CD4-positive, alpha-beta T cell treated with Interleukin-2 at 100 ng/mL for 4 hours (primary cell): ENCODE measurements at regions not wholly inside any gene's neighbourhood (a gene's known extent, or its start where the extent isn't known, plus 50 kb on each side); places are given as distances from the start of the nearest gene placed in this dataset.
"Not testable (repeated sequence)": the region's sequence is repeated elsewhere in the genome, so short reads cannot be mapped to it uniquely, and the experiment has no call there.

ENCODE experiments used
- DNase-seq: peaks from one replicate; pipeline ENCODE4 v3.0.0-alpha.2; 2020; ENCODE audit warnings: low spot score

GRCh38 chr18:33854086-33854826, 276.2 kb downstream of the ASXL3 start:
- DNase-seq, result no peak

DNA sequence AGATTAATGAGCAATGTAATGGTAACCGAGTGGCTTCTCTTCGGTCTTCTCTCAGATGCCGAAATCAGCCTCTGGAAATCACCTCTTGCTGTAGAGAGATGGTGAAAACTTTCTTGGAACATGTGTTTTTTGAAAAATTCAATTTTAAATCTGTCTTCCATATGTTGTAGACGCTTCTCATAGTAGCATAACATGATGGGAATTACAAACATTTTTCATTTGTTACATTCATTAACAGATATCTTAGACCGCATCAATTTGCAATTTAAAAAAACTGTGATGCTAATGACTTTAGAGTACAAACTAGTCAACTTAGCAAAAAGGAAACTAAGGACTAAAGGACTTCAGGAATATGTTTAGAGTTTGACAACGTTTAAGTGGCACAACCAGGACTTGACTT, 275.2 kb downstream of the ASXL3 start:
- DNase-seq, result no peak

GRCh38 chr18:33851546-33852078, 273.6 kb downstream of the ASXL3 start:
- DNase-seq, result no peak

GRCh38 chr18:33849731-33850130, 271.7 kb downstream of the ASXL3 start:
- DNase-seq, result no peak

GRCh38 chr18:33844232-33844631, 266.2 kb downstream of the ASXL3 start:
- DNase-seq, result no peak

DNA sequence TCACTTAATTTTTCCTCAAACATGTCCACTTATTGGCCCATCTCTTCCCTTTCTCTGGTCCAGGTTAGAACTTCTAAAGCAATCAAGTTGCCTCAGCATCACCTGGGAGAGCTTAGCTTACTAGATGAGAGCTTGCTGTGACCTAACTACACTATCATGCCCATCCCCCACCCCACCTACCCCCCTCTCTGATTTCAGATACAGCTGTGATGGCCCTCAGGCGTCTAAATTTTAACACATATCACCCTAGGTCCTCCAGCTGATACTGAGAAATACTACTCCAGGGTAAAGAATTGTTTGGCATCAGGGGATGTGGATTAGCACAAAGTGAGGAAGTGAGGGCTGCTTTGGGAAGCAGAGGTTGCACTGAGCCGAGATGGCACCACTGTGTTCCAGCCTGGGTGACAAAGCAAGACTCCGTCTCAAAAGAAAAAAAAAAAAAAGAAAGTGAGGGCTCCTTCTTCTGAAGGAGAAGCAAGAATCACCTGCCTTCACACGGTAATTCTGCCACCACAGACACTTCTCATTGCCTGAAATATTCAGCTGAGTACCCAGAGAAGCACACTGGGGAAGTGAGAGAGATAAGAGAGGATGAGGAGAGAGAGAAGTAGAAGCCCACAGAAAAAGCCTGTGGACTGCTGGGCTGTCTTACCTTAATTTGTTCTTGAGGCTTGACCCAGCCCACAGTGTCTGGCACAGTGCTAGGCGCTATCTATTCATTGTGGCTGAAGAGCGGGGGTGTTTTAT, 263.4 kb downstream of the ASXL3 start:
- DNase-seq, result no peak

DNA sequence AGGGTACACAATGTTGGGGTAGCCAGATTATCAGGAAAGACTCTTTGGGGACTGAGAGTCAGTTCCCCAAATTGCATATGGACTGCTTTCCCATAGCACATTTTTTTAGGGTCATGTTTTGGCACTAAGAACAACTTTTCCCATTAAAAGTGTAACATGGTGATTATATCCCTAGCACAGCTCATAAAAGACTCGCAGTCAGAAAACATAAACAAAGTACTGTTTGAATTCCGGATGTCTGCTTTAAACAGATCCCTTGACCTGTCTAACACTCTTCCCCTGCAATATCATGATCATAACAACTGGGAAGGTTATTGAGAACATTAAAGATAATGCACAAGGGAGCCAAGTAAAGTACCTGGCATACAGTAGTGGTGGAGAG, 262.2 kb downstream of the ASXL3 start:
- DNase-seq, result no peak

DNA sequence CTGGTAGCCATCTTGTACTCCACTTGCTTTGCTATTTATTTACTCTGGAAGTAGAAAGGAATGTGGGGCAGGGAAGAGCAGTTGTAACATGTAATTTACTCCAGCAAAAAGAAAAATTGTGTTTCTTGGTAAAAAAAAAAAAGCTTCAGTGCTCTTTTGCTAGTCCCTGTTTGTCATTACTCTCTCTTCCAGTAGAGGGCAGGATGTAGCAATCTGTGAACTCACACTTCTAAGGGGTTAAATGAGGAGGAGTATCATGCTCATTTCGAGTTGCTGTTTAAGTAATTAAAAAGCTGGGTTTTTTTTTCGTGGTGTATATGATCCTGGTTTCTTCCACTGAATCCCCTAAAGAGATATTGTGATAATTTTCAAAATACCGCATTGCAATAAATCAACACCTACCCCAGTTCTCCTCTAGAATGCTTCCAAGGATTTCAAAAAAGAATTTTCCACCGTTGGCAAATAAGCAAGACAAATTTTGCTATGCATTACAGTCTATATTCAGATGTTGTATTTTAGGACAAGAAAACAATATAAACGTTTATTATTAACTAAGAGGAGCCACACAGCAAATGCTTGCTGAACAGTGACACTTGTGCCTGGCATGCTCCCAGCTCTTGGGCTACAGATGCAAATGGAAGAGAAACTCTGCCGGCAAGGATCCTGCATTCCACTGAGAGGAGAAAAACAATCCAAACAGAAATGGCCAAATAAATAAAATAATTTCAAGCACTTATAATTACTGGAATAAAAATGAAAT, 261.6 kb downstream of the ASXL3 start:
- no peak for DNase-seq

- no peak for DNase-seq
Measured at GRCh38 chr18:33838054-33838453, 260.0 kb downstream of the ASXL3 start.

- no peak for DNase-seq
Measured at GRCh38 chr18:33837191-33837590, 259.2 kb downstream of the ASXL3 start.

- no peak for DNase-seq
Measured at GRCh38 chr18:33836564-33836963, 258.5 kb downstream of the ASXL3 start.

DNA sequence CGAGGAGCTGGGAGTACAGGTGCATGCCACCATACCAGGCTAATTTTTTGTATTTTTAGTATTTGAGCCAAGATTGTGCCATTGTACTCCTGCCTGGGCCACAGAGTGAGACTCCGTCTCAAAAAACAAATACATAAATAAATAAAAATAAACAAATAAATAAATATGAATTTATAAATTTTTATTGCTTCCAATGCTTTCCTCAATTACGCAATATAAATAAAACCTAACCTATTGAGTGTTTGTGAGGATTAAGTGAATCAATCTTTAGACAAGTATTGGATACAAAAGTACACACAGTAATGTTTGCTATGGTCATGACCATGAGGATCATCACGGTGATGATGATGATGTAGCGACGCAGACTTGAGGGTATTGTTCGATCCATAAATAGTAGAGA, 257.4 kb downstream of the ASXL3 start:
- DNase-seq, result no peak

DNA sequence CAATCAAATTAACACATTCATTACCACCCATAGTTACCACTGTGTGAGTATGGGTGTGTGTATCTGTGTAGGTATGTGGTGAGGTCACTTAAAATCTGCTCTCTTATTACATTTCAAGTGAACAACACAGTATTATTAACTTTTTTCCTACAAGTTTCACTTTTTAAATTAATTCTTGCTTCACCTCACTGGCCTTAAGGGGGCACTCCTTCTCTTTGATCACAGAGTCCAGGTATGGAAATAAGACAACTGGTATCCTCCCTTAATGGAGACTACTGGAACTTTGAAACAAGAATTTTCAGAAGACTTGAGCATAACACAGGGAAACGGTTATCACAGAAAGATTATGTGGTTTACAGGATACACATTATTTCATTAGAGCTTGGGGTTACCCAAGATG, 255.8 kb downstream of the ASXL3 start:
- DNase-seq, result no peak

- no peak for DNase-seq
Measured at GRCh38 chr18:33831424-33831823, 253.4 kb downstream of the ASXL3 start.

DNA sequence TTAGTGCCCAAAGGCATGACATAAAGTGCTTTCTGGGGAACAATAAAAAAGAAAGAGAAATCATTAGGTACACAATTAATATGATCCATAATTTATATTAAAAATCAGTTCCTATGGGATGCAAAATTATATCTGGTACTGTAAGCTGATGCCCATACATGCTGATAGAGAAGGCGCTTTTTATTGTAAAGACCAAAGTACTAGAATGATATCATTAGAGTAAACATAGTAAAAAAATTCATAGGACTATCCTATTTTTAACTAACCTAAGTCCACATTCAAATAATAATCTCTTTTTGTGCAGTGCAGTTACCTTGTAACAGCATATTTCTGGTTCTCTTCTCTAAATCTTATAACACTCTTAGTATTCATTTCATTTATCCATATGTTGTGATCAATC, 252.2 kb downstream of the ASXL3 start:
- no peak for DNase-seq

GRCh38 chr18:33828949-33829348, 250.9 kb downstream of the ASXL3 start:
- DNase-seq, result no peak

- no peak for DNase-seq
Measured at GRCh38 chr18:33826151-33826550, 248.1 kb downstream of the ASXL3 start.

DNA sequence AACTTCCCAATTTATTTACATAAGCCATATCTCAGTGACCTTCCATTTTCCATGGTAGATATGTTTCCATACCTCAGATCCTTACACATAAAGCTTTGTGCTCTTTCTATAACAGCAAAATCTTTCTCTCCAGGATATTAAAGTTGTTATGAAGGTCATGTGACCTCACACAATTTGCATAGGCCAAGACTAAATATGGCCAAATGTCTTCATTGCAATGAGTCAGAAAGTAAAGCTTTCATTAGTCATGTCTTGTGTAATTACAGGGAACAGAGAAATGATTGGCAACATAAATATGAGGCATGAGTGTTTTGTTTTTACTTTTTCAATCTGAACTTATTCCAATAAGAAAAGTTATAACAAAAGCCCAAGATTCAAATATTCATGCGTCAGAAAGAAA, 243.5 kb downstream of the ASXL3 start:
- no peak for DNase-seq

DNA sequence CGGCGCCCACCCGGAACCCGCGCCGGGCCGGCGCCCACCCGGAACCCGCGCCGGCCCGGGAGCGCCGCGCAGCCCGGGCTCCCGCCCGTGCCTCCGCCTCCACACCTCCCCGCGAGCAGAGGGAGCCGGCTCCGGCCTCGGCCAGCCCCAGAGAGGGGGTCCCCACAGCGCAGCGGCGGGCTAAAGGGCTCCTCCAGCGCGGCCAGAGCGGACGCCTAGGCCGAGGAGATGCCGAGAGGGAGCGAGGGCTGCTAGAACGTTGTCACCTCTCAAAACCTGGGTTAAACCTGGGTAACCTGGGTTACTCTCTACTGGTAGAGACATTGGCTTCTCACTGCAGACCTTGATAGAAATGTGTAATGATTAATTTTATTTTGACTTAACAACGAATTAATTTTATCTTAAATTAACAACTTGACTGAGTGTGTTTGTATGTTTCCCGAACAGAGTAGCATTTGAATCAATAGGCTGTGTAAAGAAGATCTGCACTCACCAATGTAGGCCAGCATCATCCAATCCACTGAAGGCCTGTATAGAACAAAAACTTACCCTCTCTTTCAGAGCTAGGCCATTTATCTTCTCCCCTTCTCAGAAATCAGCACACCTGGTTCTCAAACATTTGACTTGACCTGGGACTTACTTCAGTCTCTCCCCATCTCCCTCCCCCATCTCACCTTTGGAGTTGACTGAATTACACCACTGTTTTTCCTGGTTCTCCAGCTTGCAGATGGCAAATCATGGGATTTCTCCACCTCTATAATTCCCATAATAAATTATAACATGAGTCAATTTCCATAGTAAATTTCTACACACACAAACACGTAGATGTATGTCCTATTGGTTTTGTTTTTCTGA, 242.7 kb downstream of the ASXL3 start:
- DNase-seq, result no peak

GRCh38 chr18:33819692-33820343, 241.8 kb downstream of the ASXL3 start:
- not testable (repeated sequence) for DNase-seq

- DNase-seq, result no peak
Measured at GRCh38 chr18:33818145-33818544, 240.1 kb downstream of the ASXL3 start.
